ENCODE measurements at regions not wholly inside any gene's neighbourhood (a gene's known extent, or its start where the extent isn't known, plus 50 kb on each side); places are given as distances from the start of the nearest gene placed in this dataset.

DNA sequence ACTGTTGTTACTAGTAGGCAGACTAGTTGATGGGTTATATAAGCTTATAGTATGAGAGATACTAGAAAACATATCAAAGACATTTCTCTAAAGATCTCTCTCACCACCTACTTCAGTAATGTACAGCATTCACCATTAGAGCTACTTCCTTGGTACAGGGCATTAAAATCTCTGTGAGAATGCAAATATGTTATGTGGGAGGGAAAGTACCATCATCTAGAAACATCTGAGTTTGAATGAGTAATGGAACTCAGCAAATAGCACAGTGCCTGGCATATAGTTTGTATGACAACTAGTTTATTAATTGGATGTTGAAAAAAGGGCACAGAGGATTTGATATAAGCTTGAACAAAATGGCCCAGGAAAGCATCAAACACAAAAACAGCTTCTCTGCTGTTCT lies 211.1 kb downstream of the GLUD2 start:
- no peak overlapping the region for H3K27ac Mint-ChIP-seq
- H3K27me3 Mint-ChIP-seq = no peaks in the 10 kb centered on the region
- ATAC-seq (no peak), DNase-seq (no peak)
- H3K9me3 Mint-ChIP-seq = no peaks in the 10 kb centered on the region
- H3K36me3 Mint-ChIP-seq (ENCODE audit: low read depth) = no peaks in the 10 kb centered on the region
- intact Hi-C loops (cut with micrococcal nuclease) = no loop called here
- CTCF ChIA-PET = no interaction called here
- H3K4me1 Mint-ChIP-seq (ENCODE audit: low read depth) = no peaks in the 10 kb centered on the region
- no peak overlapping the region for H3K4me3 Mint-ChIP-seq
- TF ChIP-seq, protein P1, sequence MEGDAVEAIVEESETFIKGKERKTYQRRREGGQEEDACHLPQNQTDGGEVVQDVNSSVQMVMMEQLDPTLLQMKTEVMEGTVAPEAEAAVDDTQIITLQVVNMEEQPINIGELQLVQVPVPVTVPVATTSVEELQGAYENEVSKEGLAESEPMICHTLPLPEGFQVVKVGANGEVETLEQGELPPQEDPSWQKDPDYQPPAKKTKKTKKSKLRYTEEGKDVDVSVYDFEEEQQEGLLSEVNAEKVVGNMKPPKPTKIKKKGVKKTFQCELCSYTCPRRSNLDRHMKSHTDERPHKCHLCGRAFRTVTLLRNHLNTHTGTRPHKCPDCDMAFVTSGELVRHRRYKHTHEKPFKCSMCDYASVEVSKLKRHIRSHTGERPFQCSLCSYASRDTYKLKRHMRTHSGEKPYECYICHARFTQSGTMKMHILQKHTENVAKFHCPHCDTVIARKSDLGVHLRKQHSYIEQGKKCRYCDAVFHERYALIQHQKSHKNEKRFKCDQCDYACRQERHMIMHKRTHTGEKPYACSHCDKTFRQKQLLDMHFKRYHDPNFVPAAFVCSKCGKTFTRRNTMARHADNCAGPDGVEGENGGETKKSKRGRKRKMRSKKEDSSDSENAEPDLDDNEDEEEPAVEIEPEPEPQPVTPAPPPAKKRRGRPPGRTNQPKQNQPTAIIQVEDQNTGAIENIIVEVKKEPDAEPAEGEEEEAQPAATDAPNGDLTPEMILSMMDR (IDR thresholded peaks at IDR 0.05) = no peak
- POLR2A ChIA-PET = no interaction called here

DNA sequence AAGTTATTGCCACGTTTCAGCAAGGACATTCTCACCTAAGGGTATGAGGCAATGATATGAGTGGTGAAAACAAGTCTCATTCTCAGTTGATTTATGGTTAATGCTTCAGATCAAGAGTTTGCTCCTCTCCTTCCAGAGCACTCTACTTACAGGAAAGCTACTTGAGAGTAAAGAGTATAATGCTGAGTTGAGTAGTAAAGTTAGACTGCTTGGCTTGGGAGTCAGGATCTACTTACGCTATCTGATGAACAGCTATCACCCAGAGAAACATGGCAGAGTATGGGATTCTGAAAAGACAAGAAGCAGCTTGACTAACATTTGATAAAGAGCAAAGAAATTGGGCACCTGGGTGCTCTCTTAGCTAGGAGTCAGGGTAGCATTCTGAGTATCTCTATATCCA lies 211.8 kb downstream of the GLUD2 start:
- no peaks in the 10 kb centered on the region for H3K9me3 Mint-ChIP-seq
- no peaks in the 10 kb centered on the region for H3K36me3 Mint-ChIP-seq (ENCODE audit: low read depth)
- H3K27me3 Mint-ChIP-seq = no peaks in the 10 kb centered on the region
- intact Hi-C loops (cut with micrococcal nuclease) = no loop called here
- no peak for ATAC-seq
- H3K4me3 Mint-ChIP-seq = no peak overlapping the region
- no peaks in the 10 kb centered on the region for H3K4me1 Mint-ChIP-seq (ENCODE audit: low read depth)
- ChIA-PET POLR2A (interaction anchor here (0.6 kb wide), 1 partner anchor 154 kb away, joined by 4 read pairs; no protein-coding TSS in a partner anchor), CTCF (no interaction called here)
- no peak for DNase-seq
- TF ChIP-seq, protein P1 (IDR thresholded peaks at IDR 0.05) = no peak
- H3K27ac Mint-ChIP-seq = no peak overlapping the region

DNA sequence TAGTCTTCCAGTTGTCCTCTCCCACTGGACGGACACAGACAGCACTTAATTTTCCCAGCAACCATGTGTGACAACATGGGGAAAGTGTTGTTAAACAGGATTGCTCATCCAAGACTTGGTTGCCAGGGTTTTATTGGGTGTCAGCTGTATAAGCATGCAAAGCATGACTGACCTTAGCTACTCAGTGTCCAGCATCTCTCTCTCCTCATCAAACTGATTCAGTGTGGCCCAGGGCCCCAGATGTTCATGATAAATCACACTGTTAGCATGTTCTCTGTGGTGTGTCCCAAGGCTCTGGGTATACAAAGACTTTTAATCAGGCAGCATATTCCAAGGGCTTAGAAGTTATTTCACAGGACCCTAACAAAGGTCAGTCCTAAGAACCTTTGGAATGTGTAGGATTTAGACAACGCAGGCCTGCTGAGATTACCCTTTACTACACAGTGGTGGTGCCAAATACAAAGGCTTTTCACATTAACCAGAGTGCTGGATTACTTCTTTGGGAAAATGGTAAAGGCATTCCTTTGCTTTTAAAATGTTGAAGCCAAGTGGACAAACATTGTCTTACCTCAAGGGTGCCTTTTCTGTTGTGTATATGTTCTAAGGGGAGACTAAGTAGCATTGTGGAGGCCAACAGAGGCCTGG lies 213.3 kb downstream of the GLUD2 start:
- Mint-ChIP-seq H3K9me3 (no peaks in the 10 kb centered on the region), H3K4me3 (no peak overlapping the region), H3K27me3 (no peaks in the 10 kb centered on the region), H3K27ac (no peak overlapping the region), H3K36me3 (ENCODE audit: low read depth) (no peaks in the 10 kb centered on the region), H3K4me1 (ENCODE audit: low read depth) (no peaks in the 10 kb centered on the region)
- DNase-seq (no peak), ATAC-seq (no peak)
- TF ChIP-seq, protein P1 (IDR thresholded peaks at IDR 0.05) = no peak
- ChIA-PET CTCF (no interaction called here), POLR2A (no interaction called here)
- intact Hi-C loops (cut with micrococcal nuclease) = no loop called here

DNA sequence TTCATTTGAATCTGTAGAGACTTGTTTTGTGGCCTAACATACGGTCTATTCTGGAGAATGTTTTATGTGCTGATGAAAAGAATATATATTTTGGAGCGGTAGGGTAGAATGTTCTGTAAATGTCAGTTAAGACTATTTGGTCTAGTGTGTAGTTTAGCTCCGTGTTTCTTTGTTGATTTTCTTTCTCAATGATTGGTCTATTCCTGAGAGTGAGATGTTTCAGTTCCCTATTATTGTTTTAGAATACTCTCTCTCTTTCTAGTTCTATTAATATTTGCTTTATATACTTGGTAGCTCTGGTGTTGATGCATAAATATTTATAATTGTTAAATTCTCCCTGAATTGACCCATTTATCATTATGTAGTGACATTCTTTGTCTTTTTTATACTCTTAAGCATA lies 236.5 kb downstream of the GLUD2 start:
- H3K27me3 Mint-ChIP-seq = no peaks in the 10 kb centered on the region
- intact Hi-C loops (cut with micrococcal nuclease) = no loop called here
- TF ChIP-seq, protein P1 (IDR thresholded peaks at IDR 0.05) = no peak
- ChIA-PET CTCF (no interaction called here), POLR2A (no interaction called here)
- H3K4me3 Mint-ChIP-seq = no peak overlapping the region
- no peaks in the 10 kb centered on the region for H3K4me1 Mint-ChIP-seq (ENCODE audit: low read depth)
- peaks cover 5% of the 10 kb centered on the region for H3K9me3 Mint-ChIP-seq
- H3K27ac Mint-ChIP-seq = no peak overlapping the region
- ATAC-seq (no peak), DNase-seq (no peak)
- H3K36me3 Mint-ChIP-seq (ENCODE audit: low read depth) = no peaks in the 10 kb centered on the region

DNA sequence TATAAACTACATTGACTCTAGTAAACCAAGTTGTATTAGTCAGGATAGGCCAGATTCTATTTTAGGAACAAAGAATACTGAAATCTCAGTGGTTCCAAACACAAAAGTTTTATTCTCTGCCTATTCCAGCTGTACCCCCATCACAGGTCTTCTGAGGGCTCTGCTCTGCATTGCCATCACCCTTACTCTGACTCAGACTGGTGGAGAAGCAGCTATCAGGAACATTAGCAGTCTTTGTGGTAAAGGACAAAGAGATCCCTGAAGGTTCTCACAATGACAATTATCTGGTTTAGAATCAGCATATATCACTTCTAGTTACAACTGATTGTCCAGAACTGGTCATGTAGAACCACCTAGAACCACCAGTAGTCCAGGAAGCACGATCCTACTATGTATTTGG lies 251.1 kb downstream of the GLUD2 start:
- TF ChIP-seq, protein P1 (IDR thresholded peaks at IDR 0.05) = no peak
- intact Hi-C loops (cut with micrococcal nuclease) = no loop called here

More for the DNA sequence above, 251.1 kb downstream of the GLUD2 start:
- Mint-ChIP-seq H3K9me3 (no peaks in the 10 kb centered on the region), H3K27ac (no peak overlapping the region), H3K27me3 (no peaks in the 10 kb centered on the region), H3K4me1 (ENCODE audit: low read depth) (no peaks in the 10 kb centered on the region), H3K4me3 (no peak overlapping the region), H3K36me3 (ENCODE audit: low read depth) (no peaks in the 10 kb centered on the region)
- DNase-seq (no peak), ATAC-seq (no peak)
- CTCF ChIA-PET = no interaction called here
- POLR2A ChIA-PET = no interaction called here

All from activated CD8-positive, alpha-beta T cell treated with anti-CD3 and anti-CD28 coated beads for 36 hours (primary cell).